Right ventricle myocardium superior (tissue), 1 donor: ENCODE measurements at regions not wholly inside any gene's neighbourhood (a gene's known extent, or its start where the extent isn't known, plus 50 kb on each side); places are given as distances from the start of the nearest gene placed in this dataset.
"Not testable (repeated sequence)": the region's sequence is repeated elsewhere in the genome, so short reads cannot be mapped to it uniquely, and the experiment has no call there.

Experiments used
- ATAC-seq: fragments of 200-7000 bp; cut with Tn5 transposase; one replicate; pipeline ENCODE4 v1.9.1; 2020; ENCODE audit warnings: mild to moderate bottlenecking; ENCODE audit not compliant: poor library complexity
- DNase-seq: peaks from one replicate; pipeline ENCODE4 v3.0.0-alpha.2; 2020
- intact Hi-C: fragments of 100-400 bp; cut with DNase I; formaldehyde crosslinking; loops from one replicate; pipeline ENCODE4 v1.11.2; 2022
- donor health status: DM: no; HTN: yes; CAD: no; lungs with severe emphysema.

DNA sequence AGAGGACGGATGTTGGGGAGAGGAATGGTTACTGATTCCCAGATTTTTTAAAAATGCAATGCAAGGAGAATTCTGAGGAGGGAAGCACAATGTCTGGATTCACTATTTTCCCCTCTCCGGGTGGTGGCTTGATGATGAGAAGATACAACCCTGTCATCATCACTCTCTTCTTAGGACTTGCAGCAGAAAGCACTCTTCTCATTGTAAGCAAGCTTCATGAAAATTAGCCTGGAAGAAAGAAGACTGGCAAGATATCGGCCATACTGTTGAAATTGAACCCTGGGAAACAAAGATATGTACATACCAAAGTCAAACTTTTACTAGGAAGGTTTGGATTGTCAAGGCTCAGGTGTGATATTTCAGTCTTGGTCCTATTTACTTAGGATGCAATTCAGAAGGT, 195.7 kb downstream of the EDN1 start:
- no peak for ATAC-seq
- DNase-seq = no peak
- intact Hi-C loops = no loop called here

DNA sequence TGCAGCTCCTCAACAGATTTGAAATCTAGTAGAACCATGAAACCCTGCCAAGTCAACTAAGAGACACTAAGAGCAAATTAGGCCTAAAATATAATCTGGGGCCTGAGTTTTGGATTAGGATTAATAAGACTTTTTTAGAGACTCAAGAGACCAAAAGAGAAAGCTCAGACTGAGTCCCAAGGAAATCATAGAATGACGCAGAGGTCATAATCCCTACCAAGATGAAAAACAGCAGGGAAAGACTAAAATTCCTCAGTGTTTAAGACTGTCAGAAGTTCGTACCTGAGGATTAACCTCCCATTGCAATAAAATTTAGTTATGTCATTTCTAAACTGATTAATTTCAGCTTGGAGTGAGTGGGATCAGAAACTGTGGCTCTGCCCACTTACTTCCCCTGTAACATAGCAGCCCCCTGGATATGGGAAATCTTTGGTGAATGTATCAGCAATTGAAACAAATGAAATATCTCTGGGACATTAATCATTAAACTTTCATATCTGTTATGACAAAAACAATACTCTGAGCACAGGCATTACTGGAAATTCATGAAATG, 200.3 kb downstream of the EDN1 start:
- intact Hi-C loops = no loop called here
- DNase-seq (no peak), ATAC-seq (no peak)

DNA sequence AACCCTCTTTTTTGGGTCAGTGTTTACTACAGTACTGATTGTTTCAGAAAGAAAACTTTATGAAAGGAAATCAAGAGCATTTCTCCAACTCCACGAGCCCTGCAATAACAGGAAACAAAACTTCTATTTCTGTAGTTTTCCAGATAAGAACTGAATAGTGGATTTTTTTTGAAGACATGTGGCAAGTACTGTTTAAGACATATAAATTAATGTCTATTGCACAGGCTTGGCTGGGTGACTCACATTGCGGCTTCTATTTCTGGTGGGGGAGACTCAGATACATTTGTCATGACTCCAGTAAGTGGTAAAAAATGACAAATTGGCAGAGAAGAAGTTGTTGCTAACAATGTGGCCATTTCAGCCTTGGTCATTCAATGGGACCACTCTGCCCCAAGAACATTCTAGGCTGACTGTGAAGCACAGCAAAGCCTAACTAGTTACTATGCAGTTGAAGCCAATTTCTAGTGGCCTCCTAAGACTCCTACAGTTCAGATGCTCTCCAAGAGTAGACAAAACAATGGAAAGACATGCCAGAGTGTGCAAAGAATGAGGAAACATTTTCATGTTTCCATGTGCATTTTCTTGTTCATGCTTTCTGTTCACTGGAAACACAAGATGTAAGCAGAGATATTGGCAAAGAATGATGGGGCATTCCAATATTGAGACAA, 200.9 kb downstream of the EDN1 start:
- ATAC-seq = no peak
- intact Hi-C loops = no loop called here
- DNase-seq = no peak

DNA sequence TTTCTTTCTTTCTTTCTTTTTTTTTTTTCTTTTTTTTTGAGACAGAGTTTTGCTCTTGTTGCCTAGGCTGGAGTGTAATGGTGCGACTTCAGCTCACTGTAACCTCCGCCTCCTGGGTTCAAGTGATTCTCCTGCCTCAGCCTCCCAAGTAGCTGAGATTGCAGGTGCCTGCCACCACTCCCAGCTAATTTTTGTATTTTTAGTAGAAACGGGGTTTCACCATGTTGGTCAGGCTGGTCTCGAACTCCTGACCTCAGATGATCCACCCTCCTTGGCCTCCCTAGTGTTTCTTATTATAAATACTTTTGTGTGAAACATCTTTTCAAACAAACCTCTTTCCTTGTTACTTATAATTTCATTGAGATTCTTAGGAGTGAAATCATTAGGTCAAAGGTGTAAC, 202.8 kb downstream of the EDN1 start:
- ATAC-seq, DNase-seq, intact Hi-C loops: not testable (repeated sequence)

DNA sequence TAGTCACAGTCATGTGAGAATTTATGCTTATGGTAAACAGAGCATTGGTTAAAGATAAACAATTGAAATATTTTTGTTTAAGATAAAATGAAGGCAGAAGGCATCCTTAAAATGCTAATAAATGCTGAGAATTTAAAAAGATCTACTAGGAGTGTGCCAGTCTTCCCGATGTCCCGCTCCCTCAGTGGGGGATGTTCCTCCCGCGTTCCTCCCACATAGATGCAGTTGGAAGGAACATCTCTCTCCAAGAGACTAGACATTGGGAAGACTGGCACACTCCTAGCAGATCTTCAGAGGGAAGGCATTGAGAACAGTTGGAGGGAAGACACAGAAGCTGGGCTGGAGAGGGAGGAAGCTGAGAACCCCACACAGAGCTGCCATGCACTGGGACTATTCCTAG, 203.3 kb downstream of the EDN1 start:
- no peak for DNase-seq
- no peak for ATAC-seq
- intact Hi-C loops = no loop called here

DNA sequence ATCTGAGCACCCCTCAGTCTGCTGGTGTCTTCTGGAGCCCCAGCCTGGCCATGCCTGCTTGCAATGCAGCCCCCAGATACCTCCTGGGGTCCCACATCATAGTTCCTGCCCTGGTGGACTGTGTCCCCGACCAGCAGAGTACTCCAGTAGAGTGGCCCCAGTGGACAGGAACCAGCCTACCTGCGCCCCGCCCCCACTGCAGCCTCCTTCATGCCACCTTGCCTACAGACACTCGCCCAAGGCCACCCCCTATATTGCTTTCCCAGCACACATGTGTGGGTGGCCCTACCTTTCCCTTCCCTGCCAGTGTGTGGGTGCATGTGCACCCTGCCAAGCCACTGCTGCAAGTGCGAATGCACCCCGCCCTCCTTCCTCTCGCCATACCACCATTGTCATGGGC, 204.0 kb downstream of the EDN1 start:
- no peak for DNase-seq
- intact Hi-C loops = no loop called here
- no peak for ATAC-seq

DNA sequence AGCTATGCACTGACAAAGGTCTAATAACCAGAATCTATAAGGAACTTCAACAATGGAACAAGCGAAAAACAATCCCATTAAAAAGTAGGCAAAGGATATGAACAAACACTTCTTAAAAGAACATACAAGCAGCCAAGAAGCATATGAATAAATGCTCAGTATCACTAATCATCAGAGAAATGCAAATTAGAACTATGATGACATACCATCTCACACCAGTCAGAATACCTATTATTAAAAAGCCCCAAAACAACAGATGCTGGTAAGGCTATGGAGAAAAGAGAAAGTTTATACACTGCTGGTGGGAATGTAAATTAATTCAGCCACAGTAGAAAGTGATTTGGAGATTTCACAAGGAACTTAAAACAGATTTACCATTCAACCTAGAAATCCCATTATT, 211.8 kb downstream of the EDN1 start:
- ATAC-seq (no peak), DNase-seq (no peak)
- intact Hi-C loops = no loop called here

DNA sequence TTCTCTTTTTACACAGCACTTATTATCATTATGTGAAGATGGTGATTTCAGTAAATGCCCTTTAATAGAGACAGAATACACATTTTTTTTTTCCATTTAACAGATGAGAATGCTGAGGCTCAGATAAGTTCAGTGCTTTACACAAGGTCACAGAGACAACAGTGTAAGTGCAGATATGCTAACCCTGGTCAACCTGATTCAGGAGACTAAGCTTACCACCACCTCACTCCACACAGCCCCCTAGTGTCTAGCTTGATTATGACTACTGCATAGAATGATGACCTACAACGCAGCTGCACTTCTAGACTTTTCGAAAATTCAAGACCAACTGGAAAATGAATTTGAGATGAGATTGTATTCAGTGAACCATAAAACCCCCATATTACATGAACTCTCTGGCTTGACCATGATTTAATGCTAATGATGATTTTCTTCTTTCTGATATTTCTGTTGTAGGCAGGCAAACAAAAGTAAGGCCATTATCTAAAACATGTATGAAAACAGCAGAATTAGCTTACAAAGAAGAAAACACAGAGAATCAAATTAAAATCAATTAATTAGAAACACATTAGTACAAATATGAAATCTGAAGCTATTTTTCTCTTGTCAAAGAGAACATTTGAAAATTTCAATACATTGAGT, 212.1 kb upstream of the PHACTR1 start:
- ATAC-seq (no peak), DNase-seq (no peak)
- intact Hi-C loops = no loop called here

DNA sequence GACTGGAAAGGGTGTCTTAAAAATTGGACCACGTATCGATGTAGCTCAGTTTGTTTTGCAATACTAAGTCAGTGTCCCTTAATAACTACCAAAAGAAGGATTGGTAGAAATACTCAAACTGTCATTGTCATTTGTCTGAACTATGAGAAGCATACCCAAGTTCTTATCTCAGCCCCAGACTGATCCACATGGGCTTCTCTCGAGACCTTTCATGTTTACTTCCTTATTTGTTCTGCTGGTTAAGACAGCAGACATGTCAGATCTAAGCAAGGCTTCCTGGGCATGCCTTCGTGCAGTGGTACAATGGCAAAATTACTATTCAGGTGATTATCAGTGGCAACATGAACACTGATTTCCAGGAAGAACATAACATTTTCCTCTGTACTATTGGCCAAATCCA, 211.1 kb upstream of the PHACTR1 start:
- DNase-seq = no peak
- ATAC-seq = no peak
- intact Hi-C loops = no loop called here

DNA sequence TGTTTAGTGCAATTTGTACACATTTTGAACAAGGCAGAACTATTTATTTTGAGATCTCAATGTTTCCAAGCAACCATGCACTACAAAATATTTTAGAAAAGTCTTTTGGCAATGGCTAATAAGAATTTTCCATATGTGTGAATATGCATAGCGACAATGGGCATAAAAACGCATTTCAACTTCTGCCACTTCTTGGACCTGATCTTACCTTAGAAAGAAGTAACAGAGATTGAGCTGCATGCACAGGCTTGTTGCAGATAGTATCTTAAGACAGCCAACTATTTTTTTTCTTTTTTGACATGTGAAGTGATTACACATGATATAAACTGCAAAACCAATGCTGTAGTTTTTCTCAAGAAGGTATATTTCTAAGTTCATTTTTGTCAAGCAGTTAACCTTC, 210.4 kb upstream of the PHACTR1 start:
- intact Hi-C loops = no loop called here
- ATAC-seq = no peak
- no peak for DNase-seq

DNA sequence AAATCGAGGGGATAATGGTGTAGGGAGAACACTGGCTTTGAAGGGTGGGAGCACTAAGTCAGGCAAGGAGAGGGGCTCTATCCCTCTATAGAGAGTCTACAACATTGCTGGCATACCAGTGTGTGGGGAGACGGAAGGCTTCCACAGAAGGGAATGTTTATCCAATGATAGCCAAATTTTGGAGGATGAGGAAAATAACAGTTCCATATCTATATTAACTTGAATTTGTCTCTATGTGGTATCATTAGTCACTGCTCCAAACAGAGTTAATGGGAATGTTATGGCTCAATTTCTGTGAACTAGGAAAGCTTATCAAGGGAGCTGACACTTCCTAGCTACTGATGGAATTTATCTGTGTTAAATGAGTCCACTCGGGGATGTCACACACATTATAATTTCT, 208.9 kb upstream of the PHACTR1 start:
- intact Hi-C loops = no loop called here
- no peak for ATAC-seq
- no peak for DNase-seq

DNA sequence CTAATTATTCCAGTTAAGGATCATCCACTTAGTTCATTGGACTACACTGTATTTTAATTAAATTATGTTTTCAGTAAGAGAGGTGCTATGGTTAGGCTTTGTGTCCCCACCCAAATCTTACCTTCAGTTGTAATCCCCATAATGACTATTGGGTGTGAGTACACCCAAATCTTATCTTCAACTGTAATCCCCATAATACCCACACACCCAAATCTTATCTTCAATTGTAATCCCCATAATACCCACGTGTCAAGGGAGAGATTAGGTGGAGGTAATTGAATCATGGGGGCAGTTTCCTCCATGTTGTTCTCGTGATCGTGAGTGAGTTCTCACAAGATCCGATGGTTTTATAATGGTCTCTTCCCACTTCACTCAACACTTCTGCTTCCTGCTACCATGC, 208.0 kb upstream of the PHACTR1 start:
- no peak for ATAC-seq
- intact Hi-C loops = no loop called here

DNA sequence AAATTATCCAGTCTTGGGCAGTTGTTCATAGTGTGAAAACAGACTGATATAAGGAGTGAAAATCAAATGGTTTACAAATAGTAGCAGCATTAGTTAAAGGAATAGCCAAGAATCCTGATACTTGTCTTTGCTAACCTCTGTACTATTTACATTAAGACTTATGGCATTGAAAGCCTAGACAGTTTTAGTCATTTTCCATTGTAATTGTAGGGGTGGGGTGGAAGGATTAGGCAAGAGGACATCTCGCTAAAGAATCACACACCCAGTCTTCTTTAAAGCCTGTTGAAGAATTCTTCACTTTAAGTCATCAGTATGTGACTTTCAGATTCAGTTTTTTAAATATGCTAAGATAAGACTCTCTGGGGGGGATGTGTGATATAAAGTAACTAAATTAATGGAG, 207.5 kb upstream of the PHACTR1 start:
- intact Hi-C loops = no loop called here
- no peak for ATAC-seq
- DNase-seq = no peak

More for the DNA sequence above, 208.0 kb upstream of the PHACTR1 start:
- DNase-seq = no peak

DNA sequence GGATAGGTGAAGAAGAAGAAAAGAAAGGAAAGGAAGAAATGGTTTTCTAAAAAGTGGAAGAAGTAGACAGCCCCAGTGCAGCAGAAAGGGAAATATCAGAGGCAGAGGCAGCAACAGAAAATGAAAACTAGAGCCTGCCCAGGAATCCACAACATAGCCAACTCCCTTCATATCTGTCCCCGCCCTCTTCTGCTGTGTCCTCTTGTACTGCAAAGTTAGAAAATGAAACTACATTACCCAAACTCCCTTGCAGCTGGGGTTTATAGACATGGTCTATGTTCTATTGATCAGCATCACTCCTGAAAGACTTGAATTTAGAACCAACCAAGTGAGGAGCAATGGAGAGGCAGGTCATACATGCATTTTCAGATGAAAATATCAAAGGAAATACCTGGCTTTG, 200.5 kb upstream of the PHACTR1 start:
- DNase-seq = no peak
- intact Hi-C loops = no loop called here
- peak; percentile 36 for ATAC-seq

DNA sequence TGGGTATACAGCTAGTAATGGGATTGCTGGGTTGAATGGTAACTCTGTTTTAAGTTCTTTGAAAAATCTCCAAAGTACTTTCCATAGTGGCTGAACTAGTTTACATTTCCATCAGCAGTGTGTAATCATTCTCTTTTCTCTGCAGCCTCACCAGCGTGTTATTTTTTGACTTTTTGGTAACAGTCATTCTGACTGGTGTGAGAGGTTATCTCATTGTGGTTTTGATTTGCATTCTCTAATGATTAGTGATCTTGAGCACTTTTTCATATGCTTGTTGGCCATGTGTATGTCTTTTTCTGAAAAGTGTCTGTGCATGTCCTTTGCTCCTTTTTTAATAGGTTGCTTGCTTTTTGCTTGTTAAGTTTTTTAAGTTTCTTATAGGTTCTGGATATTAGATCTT, 194.2 kb upstream of the PHACTR1 start:
- no peak for ATAC-seq
- DNase-seq = no peak
- intact Hi-C loops = no loop called here

DNA sequence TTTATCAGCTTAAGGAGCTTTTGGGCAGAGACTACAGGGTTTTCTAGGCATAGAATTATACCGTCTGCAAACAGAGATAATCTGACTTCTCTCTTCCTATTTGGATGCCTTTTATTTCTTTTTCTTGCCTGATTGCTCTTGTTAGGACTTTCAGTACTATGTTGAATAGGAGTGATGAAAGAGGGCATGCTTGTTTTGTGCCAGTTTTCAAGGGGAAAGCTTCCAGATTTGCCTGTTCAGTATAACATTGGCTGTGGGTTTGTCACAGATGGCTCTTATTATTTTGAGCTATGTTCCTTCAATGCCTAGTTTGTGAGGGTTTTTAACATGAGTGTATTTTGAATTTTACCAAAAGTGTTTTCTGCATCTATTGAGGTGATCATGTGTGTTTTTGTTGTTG, 192.8 kb upstream of the PHACTR1 start:
- intact Hi-C loops = no loop called here
- no peak for DNase-seq
- ATAC-seq = no peak

DNA sequence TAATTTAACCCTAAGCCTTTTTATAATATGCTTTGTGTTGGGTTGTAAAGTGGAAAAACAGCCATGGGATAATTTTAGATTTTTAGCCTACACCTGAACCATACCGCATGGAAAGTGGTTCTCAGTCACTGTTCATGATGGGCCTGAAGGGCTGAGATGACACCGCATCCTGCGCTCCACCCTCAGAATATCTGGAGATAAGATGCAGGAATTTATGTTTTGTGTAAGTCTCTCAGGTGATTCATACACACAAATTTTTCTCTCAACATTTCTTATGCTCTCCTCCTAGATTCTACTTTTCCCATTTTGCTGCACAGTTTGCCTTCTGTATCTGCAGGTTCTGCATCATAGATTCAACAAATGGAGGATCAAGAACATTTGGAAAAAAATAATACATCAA, 191.3 kb upstream of the PHACTR1 start:
- intact Hi-C loops = no loop called here
- DNase-seq (no peak), ATAC-seq (no peak)

DNA sequence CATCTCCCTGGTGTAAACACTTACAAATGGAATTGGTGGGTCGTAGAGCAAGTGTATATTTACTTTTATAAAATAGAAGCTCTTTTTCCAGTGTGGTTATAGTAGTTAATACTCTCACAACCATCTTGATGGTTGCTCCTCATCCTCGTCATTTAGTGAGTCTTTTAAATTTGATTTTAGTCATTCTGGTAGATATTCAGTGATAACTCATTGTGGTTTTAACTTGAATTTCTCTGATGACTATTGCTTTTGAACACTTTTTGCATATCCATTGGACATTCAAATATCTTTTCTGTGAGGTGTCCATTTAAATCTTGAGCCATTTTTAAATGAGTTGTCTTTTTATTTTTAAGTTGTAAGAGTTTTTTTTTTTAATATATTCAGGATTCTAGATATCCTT, 189.2 kb upstream of the PHACTR1 start:
- DNase-seq (no peak), ATAC-seq (no peak)
- intact Hi-C loops = no loop called here

DNA sequence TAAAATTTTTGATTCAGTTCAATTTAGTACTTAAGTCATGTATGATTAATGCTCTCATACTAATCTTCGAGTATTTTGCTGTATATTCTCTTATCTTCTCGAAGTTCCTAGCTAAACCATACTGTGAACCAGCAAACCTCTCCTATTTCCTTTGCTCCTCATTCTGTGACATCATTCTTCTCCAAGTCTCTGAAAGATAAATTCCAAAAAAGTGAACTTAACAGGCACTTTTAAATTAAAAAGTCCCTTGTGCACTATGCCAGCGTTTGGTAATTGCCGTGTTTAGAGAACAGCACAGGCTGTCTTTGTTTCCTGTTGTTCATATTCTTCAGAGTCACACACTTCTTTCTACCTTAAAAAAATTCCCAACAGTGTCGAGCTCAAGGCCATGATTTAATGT, 188.4 kb upstream of the PHACTR1 start:
- ATAC-seq = peak; percentile 12
- intact Hi-C loops = no loop called here
- DNase-seq = no peak

DNA sequence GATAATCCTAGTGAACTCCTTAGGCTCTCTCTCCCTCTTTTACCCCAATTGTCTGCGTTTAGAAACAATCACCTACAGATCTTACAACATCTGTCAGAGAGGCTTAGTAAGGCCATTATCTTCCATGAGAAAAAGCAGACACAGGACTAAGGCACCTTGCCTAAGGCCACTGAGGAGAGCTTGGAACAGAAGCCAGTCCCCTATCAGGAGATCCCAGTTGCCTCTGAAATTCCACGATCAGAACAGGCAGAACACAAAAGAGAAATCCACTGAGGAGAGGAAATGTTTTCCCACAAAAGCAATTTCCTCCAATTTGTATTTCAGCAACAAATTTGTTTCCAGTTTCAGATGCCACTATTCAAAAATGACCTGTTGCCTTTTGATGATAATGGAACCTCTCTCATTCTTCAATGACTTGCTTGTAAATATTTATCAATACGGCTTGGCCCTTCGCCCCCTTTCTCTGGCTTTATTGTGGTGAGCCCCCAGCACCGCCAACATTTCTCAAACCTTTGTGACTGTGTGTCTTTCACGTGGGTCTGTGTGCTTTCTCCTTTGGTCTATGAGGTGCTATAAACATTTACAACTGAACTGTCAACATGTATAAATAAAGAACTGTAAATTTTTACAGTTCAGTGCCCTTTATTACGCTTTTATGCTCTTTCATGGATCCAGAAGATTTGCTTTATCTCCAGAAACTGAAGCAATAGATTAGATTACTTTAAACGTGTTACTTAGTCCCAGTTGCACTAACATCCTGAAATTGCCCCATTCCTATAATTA, 187.8 kb upstream of the PHACTR1 start:
- no peak for DNase-seq
- intact Hi-C loops = no loop called here
- ATAC-seq = peak; percentile 69
